Kidney epithelial cell (primary cell): ENCODE measurements at regions not wholly inside any gene's neighbourhood (a gene's known extent, or its start where the extent isn't known, plus 50 kb on each side); places are given as distances from the start of the nearest gene placed in this dataset.
"Not testable (repeated sequence)": the region's sequence is repeated elsewhere in the genome, so short reads cannot be mapped to it uniquely, and the experiment has no call there.

Source experiments
- DNase-seq: peaks from one replicate; pipeline ENCODE4 v3.0.0-alpha.2; 2010; ENCODE audit warnings: low read depth
- H3K27me3 ChIP-seq: 2 replicates; pipeline ENCODE4 v1.6.0; 2011; ENCODE audit warnings: low read length; ENCODE audit not compliant: control insufficient read depth, insufficient read depth
- H3K36me3 ChIP-seq: 2 replicates; pipeline ENCODE4 v1.5.1; 2011; ENCODE audit warnings: low read length; ENCODE audit not compliant: control insufficient read depth, insufficient read depth
- H3K4me3 ChIP-seq: 2 replicates; pipeline ENCODE4 v1.5.1; 2011; ENCODE audit warnings: low read depth, mild to moderate bottlenecking, control low read depth, low read length
- CTCF ChIP-seq: IDR thresholded peaks from 2 replicates; pipeline ENCODE4 v1.5.1; 2011; ENCODE audit warnings: mild to moderate bottlenecking, moderate library complexity, low read length, control low read depth, inconsistent platforms; ENCODE audit not compliant: insufficient read depth, poor library complexity, severe bottlenecking

- no peak overlapping the region for H3K4me3 ChIP-seq
- no peaks in the 10 kb centered on the region for H3K36me3 ChIP-seq
- TF ChIP-seq CTCF = no peak
- no peaks in the 10 kb centered on the region for H3K27me3 ChIP-seq
- no peak for DNase-seq
Measured at GRCh38 chr5:127187706-127188105, 102.9 kb upstream of the MEGF10 start.

- no peak for DNase-seq
- TF ChIP-seq CTCF = no peak
- Histone ChIP-seq H3K4me3 (no peak overlapping the region), H3K36me3 (no peaks in the 10 kb centered on the region), H3K27me3 (no peaks in the 10 kb centered on the region)
Measured at GRCh38 chr5:127192150-127192549, 98.4 kb upstream of the MEGF10 start.

- no peaks in the 10 kb centered on the region for H3K27me3 ChIP-seq
- DNase-seq = no peak
- H3K36me3 ChIP-seq = no peaks in the 10 kb centered on the region
- TF ChIP-seq CTCF = no peak
- no peak overlapping the region for H3K4me3 ChIP-seq
Measured at GRCh38 chr5:127192836-127193338, 97.7 kb upstream of the MEGF10 start.

- Histone ChIP-seq H3K4me3 (no peak overlapping the region), H3K27me3 (no peaks in the 10 kb centered on the region), H3K36me3 (no peaks in the 10 kb centered on the region)
- no peak for DNase-seq
- no peak for TF ChIP-seq CTCF
Measured at GRCh38 chr5:127196042-127196441, 94.6 kb upstream of the MEGF10 start.

GRCh38 chr5:127197402-127198167 is 93.0 kb upstream of the MEGF10 start:
- not testable (repeated sequence) for DNase-seq, H3K27me3 ChIP-seq, H3K4me3 ChIP-seq, H3K36me3 ChIP-seq

- H3K36me3 ChIP-seq, H3K27me3 ChIP-seq, H3K4me3 ChIP-seq, DNase-seq: not testable (repeated sequence)
Measured at GRCh38 chr5:127202738-127203137, 87.9 kb upstream of the MEGF10 start.

- TF ChIP-seq CTCF = no peak
- Histone ChIP-seq H3K27me3 (no peaks in the 10 kb centered on the region), H3K36me3 (no peaks in the 10 kb centered on the region), H3K4me3 (no peak overlapping the region)
- DNase-seq = no peak
Measured at GRCh38 chr5:127203818-127204217, 86.8 kb upstream of the MEGF10 start.
